Testis (tissue), 2 donors: ENCODE measurements at regions not wholly inside any gene's neighbourhood (a gene's known extent, or its start where the extent isn't known, plus 50 kb on each side); places are given as distances from the start of the nearest gene placed in this dataset.

ENCODE experiments used
- DNase-seq: peaks from one replicate; pipeline ENCODE4 v3.0.0-alpha.2; 2019
- H3K27ac ChIP-seq, 2 donors: fragments of 200-600 bp; sonication (generic); one replicate each; pipeline ENCODE4 v1.5.1; 2019
- H3K27me3 ChIP-seq: fragments of 200-600 bp; sonication (generic); one replicate; pipeline ENCODE4 v1.5.1; 2019
- H3K36me3 ChIP-seq: fragments of 200-600 bp; sonication (generic); one replicate; pipeline ENCODE4 v1.5.1; 2017; ENCODE audit warnings: low read depth; ENCODE audit errors: missing control alignments
- H3K4me1 ChIP-seq: fragments of 200-600 bp; sonication (generic); one replicate; pipeline ENCODE4 v1.5.1; 2019
- H3K4me3 ChIP-seq, 2 donors: fragments of 200-600 bp; sonication (generic); one replicate each; pipeline ENCODE4 v1.5.1; 2017 to 2019
- H3K9me3 ChIP-seq: fragments of 200-600 bp; sonication (generic); one replicate; pipeline ENCODE4 v1.5.1; 2017
- CTCF ChIP-seq, 3 experiments: fragments of 450-650 bp in 2 of 3; fragments of 200-600 bp in 1 of 3; sonication (generic) in 1 of 3; IDR thresholded peaks; one replicate each; pipeline ENCODE4 v1.5.1; 2016 to 2019; ENCODE audit warnings: antibody characterized with exemption in 3 of 3, mild to moderate bottlenecking in 2 of 3, moderate library complexity in 1 of 3
- POLR2A ChIP-seq: fragments of 450-650 bp; IDR thresholded peaks from one replicate; pipeline ENCODE4 v1.6.1; 2017; ENCODE audit warnings: antibody characterized with exemption, mild to moderate bottlenecking, moderate library complexity
- WGBS, 2 donors: methylation state at CpG; one replicate each; pipeline ENCODE4 v1.1.5; 2018; 5-methylcytosine and 5-hydroxymethylcytosine counted together
- intact Hi-C: fragments of 100-400 bp; cut with DNase I; formaldehyde crosslinking; loops from one replicate; pipeline ENCODE4 v1.15.1; 2023; ENCODE audit warnings: low total_unique reads

- intact Hi-C loops = no loop called here
- no peak overlapping the region for H3K27ac ChIP-seq
These were observed 486.0 kb upstream of the TBX3 start for GRCh38 chr12:115169981-115170380.

GRCh38 chr12:115166698-115167315 is 482.8 kb upstream of the TBX3 start:
- no peaks in the 10 kb centered on the region for H3K27me3 ChIP-seq
- TF ChIP-seq POLR2A (no peak), CTCF (IDR thresholded peaks at IDR 0.05) (no peak)
- intact Hi-C loops = no loop called here
- WGBS, 2 donors = 69 to 76% methylated on average over 5 of the region's 5 CpGs
- DNase-seq = no peak
- no peak overlapping the region for H3K4me3 ChIP-seq
- H3K27ac ChIP-seq = no peak overlapping the region
- H3K36me3 ChIP-seq = no peaks in the 10 kb centered on the region
- H3K4me1 ChIP-seq = no peaks in the 10 kb centered on the region
- H3K9me3 ChIP-seq = no peaks in the 10 kb centered on the region

More at GRCh38 chr12:115169981-115170380, 486.0 kb upstream of the TBX3 start:
- H3K9me3 ChIP-seq = no peaks in the 10 kb centered on the region
- H3K27me3 ChIP-seq = no peaks in the 10 kb centered on the region
- TF ChIP-seq POLR2A (no peak), CTCF (IDR thresholded peaks at IDR 0.05) (no peak)
- no peak for DNase-seq
- 73 to 86% methylated on average over 2 of the region's 2 CpGs for WGBS, 2 donors
- no peaks in the 10 kb centered on the region for H3K36me3 ChIP-seq
- H3K4me1 ChIP-seq = no peaks in the 10 kb centered on the region
- no peak overlapping the region for H3K4me3 ChIP-seq

GRCh38 chr12:115163710-115164109 is 479.7 kb upstream of the TBX3 start:
- TF ChIP-seq CTCF (IDR thresholded peaks at IDR 0.05) (no peak), POLR2A (no peak)
- Histone ChIP-seq H3K9me3 (no peaks in the 10 kb centered on the region), H3K27ac (no peak overlapping the region), H3K4me1 (no peaks in the 10 kb centered on the region), H3K4me3 (no peak overlapping the region), H3K36me3 (no peaks in the 10 kb centered on the region), H3K27me3 (no peaks in the 10 kb centered on the region)
- 85 to 86% methylated on average over 8 of the region's 8 CpGs for WGBS, 2 donors
- no peak for DNase-seq
- intact Hi-C loops = no loop called here

GRCh38 chr12:115160271-115161128 is 476.5 kb upstream of the TBX3 start:
- no peak for TF ChIP-seq POLR2A
- TF ChIP-seq CTCF (IDR thresholded peaks at IDR 0.05) = no peak
- Histone ChIP-seq H3K4me3 (no peak overlapping the region), H3K27me3 (no peaks in the 10 kb centered on the region), H3K4me1 (no peaks in the 10 kb centered on the region), H3K9me3 (no peaks in the 10 kb centered on the region), H3K27ac (no peak overlapping the region), H3K36me3 (no peaks in the 10 kb centered on the region)
- DNase-seq = no peak
- 79 to 81% methylated on average over 6 of the region's 6 CpGs for WGBS, 2 donors
- intact Hi-C loops = no loop called here
